ENCODE measurements at regions not wholly inside any gene's neighbourhood (a gene's known extent, or its start where the extent isn't known, plus 50 kb on each side); places are given as distances from the start of the nearest gene placed in this dataset.

DNA sequence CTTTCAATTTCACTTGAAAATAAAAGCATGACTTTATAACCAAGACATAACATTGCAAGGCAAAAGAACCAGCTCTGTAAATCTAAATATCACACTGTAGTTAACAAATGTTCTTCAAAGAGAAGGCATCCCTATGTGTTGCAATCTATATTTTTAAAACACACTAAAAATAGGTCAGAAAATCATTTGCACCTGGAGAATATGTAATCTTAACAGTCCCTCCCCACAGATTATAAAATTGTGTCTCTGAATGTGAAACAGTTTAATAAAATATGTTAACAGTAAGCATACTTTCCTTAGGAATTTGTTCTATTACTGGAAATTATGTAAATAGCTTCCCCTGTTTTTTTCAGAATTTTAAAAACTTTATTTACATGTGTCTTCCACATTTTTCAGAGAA is 351.9 kb downstream of the COL12A1 start:
- TF ChIP-seq, protein P1, sequence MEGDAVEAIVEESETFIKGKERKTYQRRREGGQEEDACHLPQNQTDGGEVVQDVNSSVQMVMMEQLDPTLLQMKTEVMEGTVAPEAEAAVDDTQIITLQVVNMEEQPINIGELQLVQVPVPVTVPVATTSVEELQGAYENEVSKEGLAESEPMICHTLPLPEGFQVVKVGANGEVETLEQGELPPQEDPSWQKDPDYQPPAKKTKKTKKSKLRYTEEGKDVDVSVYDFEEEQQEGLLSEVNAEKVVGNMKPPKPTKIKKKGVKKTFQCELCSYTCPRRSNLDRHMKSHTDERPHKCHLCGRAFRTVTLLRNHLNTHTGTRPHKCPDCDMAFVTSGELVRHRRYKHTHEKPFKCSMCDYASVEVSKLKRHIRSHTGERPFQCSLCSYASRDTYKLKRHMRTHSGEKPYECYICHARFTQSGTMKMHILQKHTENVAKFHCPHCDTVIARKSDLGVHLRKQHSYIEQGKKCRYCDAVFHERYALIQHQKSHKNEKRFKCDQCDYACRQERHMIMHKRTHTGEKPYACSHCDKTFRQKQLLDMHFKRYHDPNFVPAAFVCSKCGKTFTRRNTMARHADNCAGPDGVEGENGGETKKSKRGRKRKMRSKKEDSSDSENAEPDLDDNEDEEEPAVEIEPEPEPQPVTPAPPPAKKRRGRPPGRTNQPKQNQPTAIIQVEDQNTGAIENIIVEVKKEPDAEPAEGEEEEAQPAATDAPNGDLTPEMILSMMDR (IDR thresholded peaks at IDR 0.05 in 8 of 11, conservative IDR thresholded peaks at IDR 0.05 in 3 of 11) = no peak
- TF ChIP-seq POLR2A (IDR thresholded peaks at IDR 0.05) (no peak), POLR2AphosphoS5 (IDR thresholded peaks at IDR 0.05) (no peak)
